ENCODE measurements at regions not wholly inside any gene's neighbourhood (a gene's known extent, or its start where the extent isn't known, plus 50 kb on each side); places are given as distances from the start of the nearest gene placed in this dataset.

GRCh38 chr14:97723819-97724218, 926.6 kb downstream of the VRK1 start:
- DNase-seq (ENCODE audit: low spot score): no peak

GRCh38 chr14:97724265-97724731, 927.1 kb downstream of the VRK1 start:
- peak; percentile 53 for DNase-seq (ENCODE audit: low spot score)

GRCh38 chr14:97726676-97727075, 929.5 kb downstream of the VRK1 start:
- DNase-seq (ENCODE audit: low spot score): no peak

GRCh38 chr14:97730706-97731105, 933.5 kb downstream of the VRK1 start:
- no peak for DNase-seq (ENCODE audit: low spot score)

- DNase-seq (ENCODE audit: low spot score): no peak
Observed at GRCh38 chr14:97731800-97732199, 934.6 kb downstream of the VRK1 start.

GRCh38 chr14:97747316-97747715, 950.1 kb downstream of the VRK1 start:
- no peak for DNase-seq (ENCODE audit: low spot score)

GRCh38 chr14:97748616-97749015, 951.4 kb downstream of the VRK1 start:
- no peak for DNase-seq (ENCODE audit: low spot score)

- DNase-seq (ENCODE audit: low spot score): no peak
Observed at GRCh38 chr14:97757491-97757890, 960.3 kb downstream of the VRK1 start.

GRCh38 chr14:97760050-97760449, 962.9 kb downstream of the VRK1 start:
- no peak for DNase-seq (ENCODE audit: low spot score)

GRCh38 chr14:97762386-97762785, 965.2 kb downstream of the VRK1 start:
- DNase-seq (ENCODE audit: low spot score): no peak

GRCh38 chr14:97771340-97772045, 974.3 kb downstream of the VRK1 start:
- no peak for DNase-seq (ENCODE audit: low spot score)

GRCh38 chr14:97773598-97773997, 976.4 kb downstream of the VRK1 start:
- no peak for DNase-seq (ENCODE audit: low spot score)

- peak; percentile 3 for DNase-seq (ENCODE audit: low spot score)
Observed at GRCh38 chr14:97776890-97777558, 979.8 kb downstream of the VRK1 start.

GRCh38 chr14:97777622-97778355, 980.6 kb downstream of the VRK1 start:
- DNase-seq (ENCODE audit: low spot score): no peak

GRCh38 chr14:97779140-97779539, 982.0 kb downstream of the VRK1 start:
- no peak for DNase-seq (ENCODE audit: low spot score)

- DNase-seq (ENCODE audit: low spot score): no peak
Observed at GRCh38 chr14:97780804-97781203, 983.6 kb downstream of the VRK1 start.

GRCh38 chr14:97781961-97782360, 984.8 kb downstream of the VRK1 start:
- no peak for DNase-seq (ENCODE audit: low spot score)

- DNase-seq (ENCODE audit: low spot score): no peak
Observed at GRCh38 chr14:97782871-97783414, 985.8 kb downstream of the VRK1 start.

- no peak for DNase-seq (ENCODE audit: low spot score)
Observed at GRCh38 chr14:97785495-97785894, 988.3 kb downstream of the VRK1 start.

GRCh38 chr14:97788364-97788763, 991.2 kb downstream of the VRK1 start:
- no peak for DNase-seq (ENCODE audit: low spot score)

GRCh38 chr14:97788846-97789526, 991.8 kb downstream of the VRK1 start:
- no peak for DNase-seq (ENCODE audit: low spot score)

- DNase-seq (ENCODE audit: low spot score): no peak
Observed at GRCh38 chr14:97791072-97791471, 993.9 kb downstream of the VRK1 start.

All from CD4-positive, alpha-beta T cell treated with Interleukin-15 for 4 hours (primary cell).